HUES48 (cell line): ENCODE measurements at regions not wholly inside any gene's neighbourhood (a gene's known extent, or its start where the extent isn't known, plus 50 kb on each side); places are given as distances from the start of the nearest gene placed in this dataset.

Experiments
- H3K27ac ChIP-seq: one replicate; pipeline ENCODE4 v1.7.0; 2013; ENCODE audit warnings: low read depth, low read length, inconsistent platforms
- H3K27me3 ChIP-seq: 2 replicates; pipeline ENCODE4 v1.6.1; 2013; ENCODE audit warnings: mild to moderate bottlenecking, low read length; ENCODE audit not compliant: control insufficient read depth, insufficient read depth
- H3K36me3 ChIP-seq: 2 replicates; pipeline ENCODE4 v1.6.1; 2013; ENCODE audit warnings: low read length; ENCODE audit not compliant: control insufficient read depth, insufficient read depth
- H3K4me1 ChIP-seq: 2 replicates; pipeline ENCODE4 v1.6.1; 2013; ENCODE audit warnings: mild to moderate bottlenecking, low read length; ENCODE audit not compliant: control insufficient read depth, insufficient read depth
- H3K4me3 ChIP-seq: 2 replicates; pipeline ENCODE4 v1.5.1; 2013; ENCODE audit warnings: mild to moderate bottlenecking, low read depth, low read length
- H3K9ac ChIP-seq: 2 replicates; pipeline ENCODE4 v1.6.1; 2013; ENCODE audit warnings: mild to moderate bottlenecking, low read depth, low read length, moderate library complexity
- H3K9me3 ChIP-seq: 2 replicates; pipeline ENCODE4 v1.6.1; 2013; ENCODE audit warnings: low read length; ENCODE audit not compliant: control insufficient read depth, insufficient read depth

GRCh38 chr12:107557026-107557425 lies 128.6 kb upstream of the PWP1 start:
- H3K9me3 ChIP-seq = 0 out of 2 replicates have a peak, but pooled peaks cover 5% of the 10 kb centered on the region
- no peaks in the 10 kb centered on the region for H3K27me3 ChIP-seq
- H3K4me1 ChIP-seq = peaks cover 5% of the 10 kb centered on the region
- H3K4me3 ChIP-seq = no peak overlapping the region
- no peak overlapping the region for H3K27ac ChIP-seq
- no peak overlapping the region for H3K9ac ChIP-seq
- no peaks in the 10 kb centered on the region for H3K36me3 ChIP-seq

DNA sequence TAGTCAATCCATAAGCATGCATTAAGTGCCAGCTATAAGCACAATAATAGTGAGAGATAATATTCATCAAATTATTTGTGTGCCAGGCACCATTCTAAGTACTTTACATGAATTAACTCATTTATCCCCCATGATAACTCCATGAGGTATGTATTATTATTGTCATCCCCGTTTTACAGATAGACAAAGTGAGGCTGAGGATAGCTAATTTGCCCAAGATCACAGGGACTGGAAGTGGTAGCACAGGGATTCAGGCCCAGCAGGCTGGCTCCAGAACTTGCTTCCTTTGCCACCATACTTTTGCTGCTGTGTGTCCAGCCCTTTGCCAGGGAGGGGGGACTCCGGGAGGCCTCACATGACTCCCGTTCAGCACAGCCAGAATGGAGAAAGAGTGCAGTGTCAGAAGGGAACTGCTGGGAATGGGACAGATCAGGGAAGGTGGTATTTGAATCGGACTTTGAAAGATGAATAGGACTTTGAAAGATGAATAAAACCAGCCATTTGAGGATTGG lies 128.0 kb upstream of the PWP1 start:
- H3K9me3 ChIP-seq = 0 out of 2 replicates have a peak, but pooled peaks cover 5% of the 10 kb centered on the region
- H3K27me3 ChIP-seq = no peaks in the 10 kb centered on the region
- H3K9ac ChIP-seq = no peak overlapping the region
- H3K27ac ChIP-seq = no peak overlapping the region
- peaks cover 5% of the 10 kb centered on the region for H3K4me1 ChIP-seq
- H3K36me3 ChIP-seq = no peaks in the 10 kb centered on the region
- no peak overlapping the region for H3K4me3 ChIP-seq

DNA sequence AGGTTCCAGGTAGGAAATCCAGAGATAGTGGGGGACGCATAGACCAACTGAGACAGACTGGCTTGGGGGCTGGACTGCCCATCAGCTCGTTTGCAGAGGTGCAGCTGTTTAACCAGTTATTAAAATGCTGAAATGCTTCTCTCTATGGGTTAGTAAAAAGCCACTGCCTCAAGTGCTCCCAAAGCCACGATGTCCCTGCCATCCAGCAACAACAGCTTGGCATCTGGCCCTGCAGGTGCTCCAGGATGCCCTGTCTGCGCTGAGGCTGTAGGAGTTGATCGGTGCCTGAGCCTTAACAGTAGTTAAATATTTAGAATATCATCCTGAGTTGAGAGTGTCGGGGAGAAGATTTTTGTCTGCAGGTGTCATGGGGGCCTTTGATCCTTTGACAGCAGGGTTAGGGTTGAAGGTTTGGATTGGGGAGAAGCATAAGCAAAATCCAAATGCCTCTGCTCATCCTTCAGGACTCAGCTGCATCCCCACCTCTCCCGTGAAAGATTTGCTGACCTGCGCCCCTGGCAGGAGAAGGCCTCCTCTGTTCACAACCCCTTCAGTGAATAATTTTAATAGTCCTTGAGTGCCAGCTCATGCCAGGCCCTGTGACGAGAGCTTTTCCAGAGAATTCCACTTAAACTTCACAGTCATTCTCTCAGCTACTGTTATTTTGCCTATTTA lies 127.3 kb upstream of the PWP1 start:
- Histone ChIP-seq H3K27ac (no peak overlapping the region), H3K4me3 (no peak overlapping the region), H3K9me3 (0 out of 2 replicates have a peak, but pooled peaks cover 5% of the 10 kb centered on the region), H3K36me3 (no peaks in the 10 kb centered on the region), H3K27me3 (no peaks in the 10 kb centered on the region), H3K9ac (no peak overlapping the region), H3K4me1 (peaks cover 5% of the 10 kb centered on the region)

DNA sequence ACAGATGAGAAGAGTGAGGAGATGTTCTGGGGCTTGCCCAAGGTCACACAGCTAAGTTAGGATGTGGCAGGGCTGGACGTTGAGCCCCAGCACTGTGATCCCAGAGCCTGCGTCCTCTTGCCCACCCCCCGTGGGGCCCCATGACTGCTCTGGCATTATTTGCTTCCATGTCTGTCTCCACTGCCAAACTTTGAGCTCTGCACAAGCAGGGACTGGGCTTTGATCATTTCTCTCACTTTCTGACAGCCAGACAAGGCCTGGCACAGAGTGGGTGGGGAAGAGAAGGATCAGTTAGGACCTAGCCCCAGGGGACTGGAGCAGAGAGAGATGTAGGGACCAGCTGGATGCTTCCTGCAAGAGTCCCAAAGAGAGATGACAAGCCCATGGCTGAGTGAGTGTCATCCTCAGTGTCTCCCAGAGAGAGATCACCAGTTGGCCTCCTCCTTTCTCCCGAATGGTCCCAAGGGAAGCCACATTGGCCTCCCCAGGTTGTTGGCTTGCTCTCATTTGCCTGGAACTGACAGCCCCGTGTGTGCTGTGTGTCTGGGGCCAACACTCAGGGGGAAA lies 126.7 kb upstream of the PWP1 start:
- 0 out of 2 replicates have a peak, but pooled peaks cover 5% of the 10 kb centered on the region for H3K9me3 ChIP-seq
- no peak overlapping the region for H3K4me3 ChIP-seq
- H3K9ac ChIP-seq = no peak overlapping the region
- peaks cover 5% of the 10 kb centered on the region for H3K4me1 ChIP-seq
- H3K36me3 ChIP-seq = no peaks in the 10 kb centered on the region
- H3K27me3 ChIP-seq = no peaks in the 10 kb centered on the region
- no peak overlapping the region for H3K27ac ChIP-seq

DNA sequence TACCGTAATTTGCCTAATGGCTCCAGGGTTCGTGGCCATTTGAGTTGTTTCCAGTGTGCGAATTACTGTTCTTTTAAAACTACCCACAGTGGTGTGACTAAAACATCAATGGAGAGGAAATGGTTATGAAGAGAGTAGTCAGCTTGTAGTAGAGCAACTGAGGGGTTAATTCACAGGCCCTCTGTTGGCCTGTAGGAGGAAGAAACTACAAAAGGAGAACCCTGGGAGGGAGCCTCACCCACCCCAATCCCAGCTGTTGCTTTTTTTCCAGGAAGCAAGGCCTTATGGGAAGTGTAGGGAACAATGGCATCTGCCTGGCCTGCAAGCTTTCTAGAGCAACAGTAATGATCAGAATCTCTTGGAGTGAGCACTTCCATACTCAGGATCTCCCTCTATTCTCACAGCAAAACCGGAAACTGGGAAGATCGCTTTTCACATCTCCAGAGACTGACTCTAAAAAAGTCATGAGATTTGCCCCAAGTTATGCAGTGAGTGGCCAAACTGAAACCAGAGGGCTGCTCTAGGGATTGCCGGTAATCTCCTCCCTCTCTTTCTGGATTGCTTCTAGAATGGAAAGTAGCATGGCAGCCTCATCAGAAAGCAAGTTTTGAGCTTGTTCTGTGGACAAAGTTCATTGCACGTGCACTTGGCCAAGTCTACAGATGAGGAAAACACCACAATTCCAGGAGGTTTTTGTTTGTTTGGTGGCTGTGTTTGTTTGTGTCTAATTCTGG lies 125.3 kb upstream of the PWP1 start:
- H3K27ac ChIP-seq = no peak overlapping the region
- H3K36me3 ChIP-seq = no peaks in the 10 kb centered on the region
- H3K4me3 ChIP-seq = no peak overlapping the region
- 0 out of 2 replicates have a peak, but pooled peaks cover 5% of the 10 kb centered on the region for H3K9me3 ChIP-seq
- no peak overlapping the region for H3K9ac ChIP-seq
- peaks cover 5% of the 10 kb centered on the region for H3K4me1 ChIP-seq
- no peaks in the 10 kb centered on the region for H3K27me3 ChIP-seq

- peaks cover 5% of the 10 kb centered on the region for H3K4me1 ChIP-seq
- no peaks in the 10 kb centered on the region for H3K36me3 ChIP-seq
- H3K9ac ChIP-seq = no peak overlapping the region
- no peaks in the 10 kb centered on the region for H3K27me3 ChIP-seq
- H3K4me3 ChIP-seq = no peak overlapping the region
- no peak overlapping the region for H3K27ac ChIP-seq
- 0 out of 2 replicates have a peak, but pooled peaks cover 5% of the 10 kb centered on the region for H3K9me3 ChIP-seq
Measured at GRCh38 chr12:107560899-107561285, 124.7 kb upstream of the PWP1 start.

DNA sequence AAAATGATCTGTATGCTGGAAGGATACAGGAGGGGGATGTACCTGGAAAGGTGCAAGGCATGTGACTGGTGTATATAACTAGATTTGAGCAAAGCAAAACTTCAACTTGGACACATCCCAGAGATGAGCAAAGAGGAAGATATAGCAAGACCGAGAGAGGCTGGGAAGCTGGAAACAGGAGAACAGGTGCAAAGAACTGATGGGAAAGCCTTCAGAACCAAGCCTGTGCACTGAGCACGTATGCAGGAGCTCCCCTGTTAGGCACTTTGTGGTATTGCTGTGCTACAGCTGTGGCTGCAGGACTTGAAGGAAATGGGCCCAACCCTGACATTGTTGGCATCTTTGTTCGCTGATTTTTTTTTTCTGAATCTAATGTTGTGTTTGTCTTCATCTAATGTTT lies 120.7 kb upstream of the PWP1 start:
- Histone ChIP-seq H3K27ac (no peak overlapping the region), H3K9ac (no peak overlapping the region), H3K4me3 (no peak overlapping the region), H3K36me3 (no peaks in the 10 kb centered on the region), H3K4me1 (peaks cover 5% of the 10 kb centered on the region), H3K9me3 (no peaks in the 10 kb centered on the region), H3K27me3 (no peaks in the 10 kb centered on the region)

GRCh38 chr12:107565551-107565950 lies 120.0 kb upstream of the PWP1 start:
- H3K4me1 ChIP-seq = peaks cover 2% of the 10 kb centered on the region; the same call in 1 of the 2 replicates
- no peak overlapping the region for H3K27ac ChIP-seq
- no peak overlapping the region for H3K9ac ChIP-seq
- no peaks in the 10 kb centered on the region for H3K36me3 ChIP-seq
- H3K4me3 ChIP-seq = no peak overlapping the region
- no peaks in the 10 kb centered on the region for H3K27me3 ChIP-seq
- no peaks in the 10 kb centered on the region for H3K9me3 ChIP-seq

- no peak overlapping the region for H3K27ac ChIP-seq
- no peak overlapping the region for H3K4me3 ChIP-seq
- no peaks in the 10 kb centered on the region for H3K4me1 ChIP-seq
- H3K27me3 ChIP-seq = no peaks in the 10 kb centered on the region
- H3K9me3 ChIP-seq = no peaks in the 10 kb centered on the region
- no peaks in the 10 kb centered on the region for H3K36me3 ChIP-seq
- H3K9ac ChIP-seq = no peak overlapping the region
Measured at GRCh38 chr12:107567876-107568619, 117.6 kb upstream of the PWP1 start.

DNA sequence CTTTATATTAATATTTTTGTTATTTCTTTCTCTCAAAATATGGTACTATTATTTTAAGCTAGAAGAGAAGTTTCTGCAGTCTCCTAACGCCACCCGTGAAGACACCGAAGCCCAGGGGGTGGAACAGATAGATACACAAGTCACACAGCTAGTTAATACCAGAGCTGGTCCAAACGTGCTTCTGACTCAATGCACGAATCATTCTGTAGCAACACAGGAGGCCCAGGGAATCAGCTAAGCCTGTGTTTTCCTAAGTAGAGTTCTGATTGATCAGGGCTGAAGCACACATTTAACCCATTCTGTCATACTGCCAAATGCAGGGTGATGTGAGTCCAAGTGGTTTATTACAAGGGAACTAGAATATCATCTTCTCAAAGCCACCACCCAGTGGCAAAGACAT lies 116.9 kb upstream of the PWP1 start:
- Histone ChIP-seq H3K27me3 (no peaks in the 10 kb centered on the region), H3K9me3 (no peaks in the 10 kb centered on the region), H3K36me3 (no peaks in the 10 kb centered on the region), H3K4me1 (no peaks in the 10 kb centered on the region), H3K27ac (no peak overlapping the region), H3K9ac (no peak overlapping the region), H3K4me3 (no peak overlapping the region)
